Peyer's patch (tissue), 4 donors: ENCODE measurements at regions not wholly inside any gene's neighbourhood (a gene's known extent, or its start where the extent isn't known, plus 50 kb on each side); places are given as distances from the start of the nearest gene placed in this dataset.

ENCODE experiments used
- DNase-seq, 3 donors: peaks; one replicate each; pipeline ENCODE4 v3.0.0-alpha.2; 2017 to 2019
- H3K27ac ChIP-seq, 4 donors: fragments of 200-600 bp; sonication (generic); one replicate each; pipeline ENCODE4 v1.5.1; 2016 to 2019
- H3K27me3 ChIP-seq, 2 donors: fragments of 200-600 bp; sonication (generic); one replicate each; pipeline ENCODE4 v1.5.1; 2019
- H3K36me3 ChIP-seq, 3 donors: fragments of 200-600 bp; sonication (generic); one replicate each; pipeline ENCODE4 v1.5.1; 2016 to 2019
- H3K4me1 ChIP-seq, 4 donors: fragments of 200-600 bp; sonication (generic); one replicate each; pipeline ENCODE4 v1.5.1; 2016 to 2019
- H3K4me3 ChIP-seq, 4 donors: fragments of 200-600 bp; sonication (generic); 1 replicate in 3 of 4; 2 replicates in 1 of 4; pipeline ENCODE4 v1.5.1; 2016 to 2019; ENCODE audit warnings: mild to moderate bottlenecking in 1 of 4
- H3K9me3 ChIP-seq, 4 donors: fragments of 200-600 bp; sonication (generic); one replicate each; pipeline ENCODE4 v1.5.1; 2016 to 2019; ENCODE audit warnings: mild to moderate bottlenecking in 1 of 4
- POLR2A ChIP-seq, 2 donors: fragments of 450-650 bp; IDR thresholded peaks; one replicate each; pipeline ENCODE4 v1.5.1; 2017; ENCODE audit warnings: antibody characterized with exemption in 2 of 2, mild to moderate bottlenecking in 2 of 2, moderate library complexity in 2 of 2
- TF ChIP-seq, protein P1 (sequence below), 6 experiments: fragments of 450-650 bp in 4 of 6; fragments of 200-600 bp in 2 of 6; sonication (generic) in 1 of 6; IDR thresholded peaks; one replicate each; pipeline ENCODE4 v1.5.1; 2017 to 2019; ENCODE audit warnings: antibody characterized with exemption in 6 of 6, mild to moderate bottlenecking in 3 of 6, moderate library complexity in 1 of 6

GRCh38 chr20:57890202-57890800, 180.5 kb upstream of the PMEPA1 start:
- no peaks in the 10 kb centered on the region for H3K9me3 ChIP-seq
- TF ChIP-seq POLR2A (IDR thresholded peaks at IDR 0.05), result no peak
- TF ChIP-seq, protein P1, sequence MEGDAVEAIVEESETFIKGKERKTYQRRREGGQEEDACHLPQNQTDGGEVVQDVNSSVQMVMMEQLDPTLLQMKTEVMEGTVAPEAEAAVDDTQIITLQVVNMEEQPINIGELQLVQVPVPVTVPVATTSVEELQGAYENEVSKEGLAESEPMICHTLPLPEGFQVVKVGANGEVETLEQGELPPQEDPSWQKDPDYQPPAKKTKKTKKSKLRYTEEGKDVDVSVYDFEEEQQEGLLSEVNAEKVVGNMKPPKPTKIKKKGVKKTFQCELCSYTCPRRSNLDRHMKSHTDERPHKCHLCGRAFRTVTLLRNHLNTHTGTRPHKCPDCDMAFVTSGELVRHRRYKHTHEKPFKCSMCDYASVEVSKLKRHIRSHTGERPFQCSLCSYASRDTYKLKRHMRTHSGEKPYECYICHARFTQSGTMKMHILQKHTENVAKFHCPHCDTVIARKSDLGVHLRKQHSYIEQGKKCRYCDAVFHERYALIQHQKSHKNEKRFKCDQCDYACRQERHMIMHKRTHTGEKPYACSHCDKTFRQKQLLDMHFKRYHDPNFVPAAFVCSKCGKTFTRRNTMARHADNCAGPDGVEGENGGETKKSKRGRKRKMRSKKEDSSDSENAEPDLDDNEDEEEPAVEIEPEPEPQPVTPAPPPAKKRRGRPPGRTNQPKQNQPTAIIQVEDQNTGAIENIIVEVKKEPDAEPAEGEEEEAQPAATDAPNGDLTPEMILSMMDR (IDR thresholded peaks at IDR 0.05), result no peak
- H3K36me3 ChIP-seq, result no peaks in the 10 kb centered on the region
- no peaks in the 10 kb centered on the region for H3K4me1 ChIP-seq
- H3K4me3 ChIP-seq, result no peak overlapping the region
- peak in 1 of 3 donors; percentile 30 for DNase-seq
- no peak overlapping the region for H3K27ac ChIP-seq
- no peaks in the 10 kb centered on the region for H3K27me3 ChIP-seq

DNA sequence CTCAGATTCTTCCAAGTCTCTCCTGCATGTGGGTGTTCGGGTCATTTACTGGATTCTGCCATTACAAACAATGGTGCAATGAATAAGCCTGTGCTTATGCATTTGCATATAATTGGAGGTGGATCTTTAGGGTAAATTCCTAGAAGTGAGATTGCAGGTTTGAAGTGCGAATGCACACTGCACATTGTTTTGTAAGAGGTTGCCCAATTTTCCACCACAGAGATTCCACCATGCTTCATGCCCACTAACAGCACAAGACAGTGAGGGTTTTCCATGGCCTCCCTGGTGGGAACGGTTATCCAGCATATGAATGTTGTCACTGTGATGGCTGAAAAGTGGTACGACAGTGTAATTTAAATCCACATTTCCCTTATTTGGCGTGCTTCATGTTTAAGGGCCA, 178.8 kb upstream of the PMEPA1 start:
- TF ChIP-seq, protein P1 (IDR thresholded peaks at IDR 0.05), result no peak
- TF ChIP-seq POLR2A (IDR thresholded peaks at IDR 0.05), result no peak
- no peak overlapping the region for H3K4me3 ChIP-seq
- H3K27me3 ChIP-seq, result no peaks in the 10 kb centered on the region
- no peak for DNase-seq
- H3K4me1 ChIP-seq, result no peaks in the 10 kb centered on the region
- no peaks in the 10 kb centered on the region for H3K36me3 ChIP-seq
- H3K27ac ChIP-seq, result no peak overlapping the region
- H3K9me3 ChIP-seq, result no peaks in the 10 kb centered on the region

GRCh38 chr20:57884956-57885355, 175.1 kb upstream of the PMEPA1 start:
- Histone ChIP-seq H3K4me1 (no peaks in the 10 kb centered on the region), H3K27me3 (no peaks in the 10 kb centered on the region), H3K9me3 (no peaks in the 10 kb centered on the region), H3K27ac (no peak overlapping the region), H3K36me3 (no peaks in the 10 kb centered on the region), H3K4me3 (no peak overlapping the region)
- TF ChIP-seq, protein P1 (IDR thresholded peaks at IDR 0.05), result no peak
- no peak for TF ChIP-seq POLR2A (IDR thresholded peaks at IDR 0.05)
- DNase-seq, result peak in 1 of 3 donors; percentile 6

GRCh38 chr20:57883761-57884160, 173.9 kb upstream of the PMEPA1 start:
- Histone ChIP-seq H3K36me3 (no peaks in the 10 kb centered on the region), H3K27ac (no peak overlapping the region), H3K4me3 (no peak overlapping the region), H3K9me3 (no peaks in the 10 kb centered on the region), H3K4me1 (no peaks in the 10 kb centered on the region), H3K27me3 (no peaks in the 10 kb centered on the region)
- no peak for DNase-seq
- TF ChIP-seq, protein P1 (IDR thresholded peaks at IDR 0.05), result no peak
- no peak for TF ChIP-seq POLR2A (IDR thresholded peaks at IDR 0.05)

DNA sequence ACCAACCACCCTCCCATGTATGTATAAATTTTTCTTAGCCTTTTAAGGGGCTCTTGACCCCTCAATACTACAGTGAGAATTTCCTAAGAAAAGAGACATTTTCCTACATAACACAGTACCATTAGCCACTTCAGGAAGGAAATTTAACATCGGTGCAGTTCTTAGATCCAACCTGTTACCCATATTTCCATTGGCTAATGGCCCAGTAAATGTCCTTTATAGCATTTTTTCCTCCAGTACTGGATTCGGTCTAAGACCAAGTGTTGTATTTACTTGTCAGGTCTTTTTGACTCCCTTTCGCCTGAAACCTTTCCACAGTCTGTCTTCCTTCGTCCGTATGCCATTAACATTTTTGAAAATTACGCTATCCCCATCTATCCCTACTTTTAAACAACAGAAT, 173.4 kb upstream of the PMEPA1 start:
- no peaks in the 10 kb centered on the region for H3K36me3 ChIP-seq
- DNase-seq, result no peak
- no peak overlapping the region for H3K4me3 ChIP-seq
- no peaks in the 10 kb centered on the region for H3K9me3 ChIP-seq
- TF ChIP-seq, protein P1 (IDR thresholded peaks at IDR 0.05), result no peak
- no peak for TF ChIP-seq POLR2A (IDR thresholded peaks at IDR 0.05)
- H3K27ac ChIP-seq, result no peak overlapping the region
- H3K4me1 ChIP-seq, result no peaks in the 10 kb centered on the region
- no peaks in the 10 kb centered on the region for H3K27me3 ChIP-seq
